Epithelial cell of proximal tubule (primary cell): ENCODE measurements at regions not wholly inside any gene's neighbourhood (a gene's known extent, or its start where the extent isn't known, plus 50 kb on each side); places are given as distances from the start of the nearest gene placed in this dataset.

Experiments
- DNase-seq: peaks from one replicate; pipeline ENCODE4 v3.0.0-alpha.2; 2011; ENCODE audit warnings: low read depth
- H3K4me3 ChIP-seq: 2 replicates; pipeline ENCODE4 v1.5.1; 2011; ENCODE audit warnings: low read depth, mild to moderate bottlenecking, low read length
- CTCF ChIP-seq: conservative IDR thresholded peaks from 2 replicates; pipeline ENCODE4 v1.5.1; 2012; ENCODE audit warnings: low read depth, mild to moderate bottlenecking, low read length

- DNase-seq, result no peak
- H3K4me3 ChIP-seq, result no peak overlapping the region
- TF ChIP-seq CTCF, result no peak
Measured at GRCh38 chr7:91559947-91560346, 295.7 kb downstream of the FZD1 start.

GRCh38 chr7:91564101-91564500 is 299.9 kb downstream of the FZD1 start:
- no peak for TF ChIP-seq CTCF
- DNase-seq, result no peak
- H3K4me3 ChIP-seq, result no peak overlapping the region

GRCh38 chr7:91564541-91564940 is 300.3 kb downstream of the FZD1 start:
- no peak overlapping the region for H3K4me3 ChIP-seq
- TF ChIP-seq CTCF, result no peak
- no peak for DNase-seq

- TF ChIP-seq CTCF, result no peak
- no peak for DNase-seq
- no peak overlapping the region for H3K4me3 ChIP-seq
Measured at GRCh38 chr7:91565499-91566401, 301.5 kb downstream of the FZD1 start.

- DNase-seq, result no peak
- TF ChIP-seq CTCF, result no peak
- H3K4me3 ChIP-seq, result no peak overlapping the region
Measured at GRCh38 chr7:91566402-91566732, 302.1 kb downstream of the FZD1 start.

GRCh38 chr7:91567081-91568012 is 303.1 kb downstream of the FZD1 start:
- DNase-seq, result no peak
- no peak for TF ChIP-seq CTCF
- no peak overlapping the region for H3K4me3 ChIP-seq
